Neutrophil (primary cell): ENCODE measurements at regions not wholly inside any gene's neighbourhood (a gene's known extent, or its start where the extent isn't known, plus 50 kb on each side); places are given as distances from the start of the nearest gene placed in this dataset.
"Not testable (repeated sequence)": the region's sequence is repeated elsewhere in the genome, so short reads cannot be mapped to it uniquely, and the experiment has no call there.

Experiments
- H3K27ac ChIP-seq: fragments of 200-600 bp; sonication (generic); 2 replicates; pipeline ENCODE4 v1.5.1; 2016; ENCODE audit warnings: mild to moderate bottlenecking, moderate library complexity
- H3K27me3 ChIP-seq: fragments of 200-600 bp; sonication (generic); 2 replicates; pipeline ENCODE4 v1.6.0; 2016; ENCODE audit warnings: mild to moderate bottlenecking
- H3K36me3 ChIP-seq: fragments of 200-600 bp; sonication (generic); 2 replicates; pipeline ENCODE4 v1.5.1; 2017
- H3K4me1 ChIP-seq, 2 experiments: fragments of 200-600 bp in 1 of 2; sonication (generic) in 1 of 2; 1 replicate in 1 of 2; 2 replicates in 1 of 2; pipeline versions ENCODE4 v1.5.1 to v1.6.1; 2013 to 2016; ENCODE audit warnings: low read depth in 1 of 2, low read length in 1 of 2, mild to moderate bottlenecking in 1 of 2, moderate library complexity in 1 of 2; ENCODE audit not compliant: control insufficient read depth in 1 of 2, insufficient read depth in 1 of 2
- H3K4me3 ChIP-seq, 2 experiments: fragments of 200-600 bp in 1 of 2; sonication (generic) in 1 of 2; 1 replicate in 1 of 2; 2 replicates in 1 of 2; pipeline ENCODE4 v1.5.1; 2013 to 2016; ENCODE audit warnings: low read depth in 1 of 2, low read length in 1 of 2, mild to moderate bottlenecking in 1 of 2, moderate library complexity in 1 of 2
- H3K9me3 ChIP-seq: fragments of 200-600 bp; sonication (generic); 2 replicates; pipeline ENCODE4 v1.5.1; 2016
- CTCF ChIP-seq: fragments of 200-600 bp; sonication (generic); IDR thresholded peaks from 2 replicates; pipeline ENCODE4 v1.5.1; 2016; ENCODE audit warnings: antibody characterized with exemption

GRCh38 chr14:97806891-97807290 is 1009.7 kb downstream of the VRK1 start:
- TF ChIP-seq CTCF: no peak
- Histone ChIP-seq H3K27me3 (no peaks in the 10 kb centered on the region), H3K36me3 (no peaks in the 10 kb centered on the region), H3K9me3 (no peaks in the 10 kb centered on the region), H3K4me1 (no peaks in the 10 kb centered on the region), H3K4me3 (no peak overlapping the region), H3K27ac (no peak overlapping the region)

DNA sequence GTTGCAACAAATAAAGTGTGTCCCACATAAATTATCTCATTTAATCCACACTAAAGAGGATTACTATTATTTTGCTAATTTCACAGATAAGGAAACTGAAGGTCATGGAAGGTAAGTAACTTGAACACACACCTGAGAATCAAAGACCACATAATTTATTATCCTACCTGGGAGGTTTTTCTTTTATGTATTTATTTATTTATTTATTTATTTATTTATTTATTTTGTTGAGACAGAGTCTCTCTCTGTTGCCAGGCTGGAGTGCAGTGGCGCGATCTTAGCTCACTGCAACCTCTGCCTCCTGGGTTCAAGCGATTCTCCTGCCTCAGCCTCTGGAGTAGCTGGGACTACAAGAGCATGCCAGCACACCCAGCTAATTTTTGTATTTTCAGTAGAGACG is 1011.4 kb downstream of the VRK1 start:
- not testable (repeated sequence) for H3K36me3 ChIP-seq, H3K4me3 ChIP-seq, H3K4me1 ChIP-seq, H3K27me3 ChIP-seq, H3K27ac ChIP-seq, H3K9me3 ChIP-seq

- Histone ChIP-seq H3K36me3 (no peaks in the 10 kb centered on the region), H3K9me3 (no peaks in the 10 kb centered on the region), H3K4me1 (no peaks in the 10 kb centered on the region), H3K27me3 (no peaks in the 10 kb centered on the region), H3K27ac (no peak overlapping the region), H3K4me3 (no peak overlapping the region)
- TF ChIP-seq CTCF: no peak
Observed at GRCh38 chr14:97813556-97813955, 1016.4 kb downstream of the VRK1 start.

- H3K4me1 ChIP-seq: no peaks in the 10 kb centered on the region
- H3K27me3 ChIP-seq: no peaks in the 10 kb centered on the region
- no peaks in the 10 kb centered on the region for H3K36me3 ChIP-seq
- TF ChIP-seq CTCF: no peak
- no peak overlapping the region for H3K4me3 ChIP-seq
- no peaks in the 10 kb centered on the region for H3K9me3 ChIP-seq
- H3K27ac ChIP-seq: no peak overlapping the region
Observed at GRCh38 chr14:97820781-97821180, 1023.6 kb downstream of the VRK1 start.

DNA sequence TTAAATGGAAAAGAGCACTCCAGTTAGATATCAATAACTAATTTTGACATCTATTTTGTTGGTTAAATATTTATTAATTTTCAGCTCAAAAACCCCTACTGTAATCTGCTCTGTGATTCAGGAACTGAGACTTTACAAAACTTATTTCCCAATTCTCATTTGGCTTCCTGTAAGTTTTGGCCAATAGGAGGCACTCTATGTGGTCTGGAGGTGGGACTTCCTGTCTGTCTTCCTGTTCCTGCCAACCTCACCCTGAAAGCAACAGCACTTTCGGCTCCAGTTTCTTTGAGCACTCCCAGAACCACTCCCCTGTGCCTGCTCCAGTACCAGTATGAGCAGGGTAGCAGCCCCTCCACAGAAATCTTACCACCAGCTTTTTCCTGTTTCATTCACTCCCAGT is 1027.0 kb downstream of the VRK1 start:
- no peak overlapping the region for H3K4me3 ChIP-seq
- H3K27me3 ChIP-seq: no peaks in the 10 kb centered on the region
- H3K4me1 ChIP-seq: no peaks in the 10 kb centered on the region
- no peaks in the 10 kb centered on the region for H3K36me3 ChIP-seq
- no peaks in the 10 kb centered on the region for H3K9me3 ChIP-seq
- no peak overlapping the region for H3K27ac ChIP-seq
- TF ChIP-seq CTCF: no peak

DNA sequence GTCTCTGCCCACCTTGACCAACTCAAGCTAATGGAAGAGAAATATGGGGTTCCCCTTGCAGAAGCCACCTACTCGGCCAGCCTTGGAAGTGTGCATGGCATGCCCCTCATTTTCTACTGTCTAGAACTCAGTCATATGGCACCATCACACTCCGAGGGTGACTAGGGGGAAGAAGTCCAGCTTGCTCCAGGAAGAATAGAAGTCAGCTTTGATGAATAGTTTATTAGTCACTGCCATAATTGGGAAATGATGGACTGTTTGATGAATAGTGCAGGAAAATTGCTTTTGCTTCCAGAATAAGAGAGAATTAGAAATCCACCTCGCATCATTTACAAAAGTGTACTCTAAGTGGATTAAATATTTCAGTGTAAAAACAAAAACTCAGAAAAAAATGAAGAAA is 1030.6 kb downstream of the VRK1 start:
- Histone ChIP-seq H3K4me3 (no peak overlapping the region), H3K9me3 (no peaks in the 10 kb centered on the region), H3K27me3 (no peaks in the 10 kb centered on the region), H3K4me1 (no peaks in the 10 kb centered on the region), H3K27ac (no peak overlapping the region), H3K36me3 (no peaks in the 10 kb centered on the region)
- TF ChIP-seq CTCF: no peak
